ENCODE measurements at regions not wholly inside any gene's neighbourhood (a gene's known extent, or its start where the extent isn't known, plus 50 kb on each side); places are given as distances from the start of the nearest gene placed in this dataset.

DNA sequence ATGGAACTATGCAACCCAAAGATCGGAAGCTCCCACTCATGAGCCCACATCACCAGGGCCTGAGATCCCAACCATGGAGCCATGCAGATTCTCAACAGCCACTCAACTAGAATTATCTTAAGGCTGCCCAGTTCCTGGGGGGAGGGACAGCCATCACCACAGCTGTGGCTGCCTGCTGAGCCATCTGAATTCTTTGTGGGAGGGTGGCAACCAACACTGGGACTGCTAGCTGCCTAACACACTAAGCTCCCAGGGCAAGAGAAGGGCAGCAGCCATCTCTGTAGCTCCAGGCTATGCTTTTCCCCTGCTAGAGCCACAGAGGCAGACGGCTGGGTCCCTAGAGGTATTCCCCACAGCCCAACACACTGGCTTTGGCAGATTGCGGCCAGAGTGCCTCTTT lies 251.3 kb upstream of the GRAMD2B start:
- Histone ChIP-seq H3K4me1 (no peaks in the 10 kb centered on the region), H3K4me3 (no peak overlapping the region), H3K27ac (no peak overlapping the region), H3K9me3 (peaks cover 7% of the 10 kb centered on the region), H3K36me3 (no peaks in the 10 kb centered on the region), H3K27me3 (no peaks in the 10 kb centered on the region)
- 100% methylated on average over 3 of the region's 3 CpGs for WGBS
- TF ChIP-seq POLR2AphosphoS5 (IDR thresholded peaks at IDR 0.05) (no peak), EP300 (IDR thresholded peaks at IDR 0.05) (no peak), POLR2A (IDR thresholded peaks at IDR 0.05) (no peak)
- TF ChIP-seq, protein P1, sequence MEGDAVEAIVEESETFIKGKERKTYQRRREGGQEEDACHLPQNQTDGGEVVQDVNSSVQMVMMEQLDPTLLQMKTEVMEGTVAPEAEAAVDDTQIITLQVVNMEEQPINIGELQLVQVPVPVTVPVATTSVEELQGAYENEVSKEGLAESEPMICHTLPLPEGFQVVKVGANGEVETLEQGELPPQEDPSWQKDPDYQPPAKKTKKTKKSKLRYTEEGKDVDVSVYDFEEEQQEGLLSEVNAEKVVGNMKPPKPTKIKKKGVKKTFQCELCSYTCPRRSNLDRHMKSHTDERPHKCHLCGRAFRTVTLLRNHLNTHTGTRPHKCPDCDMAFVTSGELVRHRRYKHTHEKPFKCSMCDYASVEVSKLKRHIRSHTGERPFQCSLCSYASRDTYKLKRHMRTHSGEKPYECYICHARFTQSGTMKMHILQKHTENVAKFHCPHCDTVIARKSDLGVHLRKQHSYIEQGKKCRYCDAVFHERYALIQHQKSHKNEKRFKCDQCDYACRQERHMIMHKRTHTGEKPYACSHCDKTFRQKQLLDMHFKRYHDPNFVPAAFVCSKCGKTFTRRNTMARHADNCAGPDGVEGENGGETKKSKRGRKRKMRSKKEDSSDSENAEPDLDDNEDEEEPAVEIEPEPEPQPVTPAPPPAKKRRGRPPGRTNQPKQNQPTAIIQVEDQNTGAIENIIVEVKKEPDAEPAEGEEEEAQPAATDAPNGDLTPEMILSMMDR (IDR thresholded peaks at IDR 0.05), result no peak
- DNase-seq (ENCODE audit: low spot score in 2 of 2), result no peak

DNA sequence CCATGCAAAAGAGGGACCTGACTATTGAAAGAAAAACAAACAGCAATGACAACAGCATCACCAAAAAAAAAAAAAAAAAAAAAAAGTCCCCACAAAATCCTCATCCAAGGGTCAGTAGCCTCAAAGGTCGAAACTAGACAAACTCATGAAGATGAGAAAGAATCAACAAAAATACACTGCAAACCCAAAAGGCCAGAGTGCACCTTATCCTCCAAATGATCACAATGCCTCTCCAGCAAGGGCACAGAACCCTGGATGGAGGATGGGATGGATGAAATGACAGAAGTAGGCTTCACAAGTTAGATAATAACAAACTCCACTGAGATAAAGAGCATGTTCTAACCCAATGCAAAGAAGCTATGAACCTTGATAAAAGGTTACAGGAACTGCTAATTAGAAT lies 250.4 kb upstream of the GRAMD2B start:
- Histone ChIP-seq H3K27ac (no peak overlapping the region), H3K4me1 (no peaks in the 10 kb centered on the region), H3K4me3 (no peak overlapping the region), H3K36me3 (no peaks in the 10 kb centered on the region), H3K27me3 (no peaks in the 10 kb centered on the region), H3K9me3 (peaks cover 4% of the 10 kb centered on the region)
- WGBS, result 94% methylated on average over 1 of the region's 1 CpG
- no peak for TF ChIP-seq EP300 (IDR thresholded peaks at IDR 0.05)
- TF ChIP-seq, protein P1 (IDR thresholded peaks at IDR 0.05), result no peak
- TF ChIP-seq POLR2AphosphoS5 (IDR thresholded peaks at IDR 0.05), result no peak
- TF ChIP-seq POLR2A (IDR thresholded peaks at IDR 0.05), result no peak
- DNase-seq (ENCODE audit: low spot score in 2 of 2), result no peak

GRCh38 chr5:126178521-126178920 lies 244.7 kb upstream of the GRAMD2B start:
- Histone ChIP-seq H3K9me3 (no peaks in the 10 kb centered on the region), H3K4me3 (no peak overlapping the region), H3K36me3 (no peaks in the 10 kb centered on the region), H3K27ac (no peak overlapping the region), H3K4me1 (no peaks in the 10 kb centered on the region), H3K27me3 (no peaks in the 10 kb centered on the region)
- DNase-seq (ENCODE audit: low spot score in 2 of 2), result no peak
- TF ChIP-seq POLR2A (IDR thresholded peaks at IDR 0.05), result no peak
- TF ChIP-seq POLR2AphosphoS5 (IDR thresholded peaks at IDR 0.05), result no peak

GRCh38 chr5:126182971-126183695 lies 240.1 kb upstream of the GRAMD2B start:
- Histone ChIP-seq H3K4me3 (no peak overlapping the region), H3K9me3 (no peaks in the 10 kb centered on the region), H3K36me3 (no peaks in the 10 kb centered on the region), H3K27me3 (no peaks in the 10 kb centered on the region), H3K4me1 (no peaks in the 10 kb centered on the region), H3K27ac (no peak overlapping the region)
- WGBS, result 46% methylated on average over 5 of the region's 5 CpGs
- no peak for DNase-seq (ENCODE audit: low spot score in 2 of 2)
- TF ChIP-seq POLR2A (IDR thresholded peaks at IDR 0.05) (no peak), EP300 (IDR thresholded peaks at IDR 0.05) (no peak), POLR2AphosphoS5 (IDR thresholded peaks at IDR 0.05) (no peak)
- TF ChIP-seq, protein P1 (IDR thresholded peaks at IDR 0.05), result no peak

DNA sequence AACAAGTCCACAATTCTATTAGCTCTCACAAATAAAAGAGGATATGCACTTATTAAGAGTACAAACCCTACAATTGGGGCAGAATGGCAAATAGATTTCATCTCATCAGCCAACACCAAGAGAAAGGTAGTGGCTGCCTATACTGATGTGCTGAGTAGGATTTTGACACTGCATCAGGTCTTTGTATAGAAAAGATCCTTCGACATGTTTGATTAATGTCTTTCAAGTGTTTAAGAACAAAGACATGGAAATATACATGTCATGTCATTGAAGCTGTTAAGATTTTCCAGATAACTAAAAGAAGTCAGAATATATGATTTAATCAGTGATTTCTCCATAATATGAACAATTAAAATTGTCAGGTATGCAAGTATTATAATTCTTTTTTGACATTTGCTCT lies 238.7 kb upstream of the GRAMD2B start:
- Histone ChIP-seq H3K4me1 (no peaks in the 10 kb centered on the region), H3K9me3 (no peaks in the 10 kb centered on the region), H3K4me3 (no peak overlapping the region), H3K27me3 (no peaks in the 10 kb centered on the region), H3K27ac (no peak overlapping the region), H3K36me3 (no peaks in the 10 kb centered on the region)
- no peak for DNase-seq (ENCODE audit: low spot score in 2 of 2)
- TF ChIP-seq, protein P1 (IDR thresholded peaks at IDR 0.05), result no peak
- no peak for TF ChIP-seq EP300 (IDR thresholded peaks at IDR 0.05)
- no peak for TF ChIP-seq POLR2A (IDR thresholded peaks at IDR 0.05)
- TF ChIP-seq POLR2AphosphoS5 (IDR thresholded peaks at IDR 0.05), result no peak
- WGBS, result 80% methylated on average over 1 of the region's 1 CpG

GRCh38 chr5:126186210-126186609 lies 237.0 kb upstream of the GRAMD2B start:
- Histone ChIP-seq H3K4me1 (no peaks in the 10 kb centered on the region), H3K36me3 (no peaks in the 10 kb centered on the region), H3K27me3 (no peaks in the 10 kb centered on the region), H3K27ac (no peak overlapping the region), H3K9me3 (no peaks in the 10 kb centered on the region), H3K4me3 (no peak overlapping the region)
- TF ChIP-seq POLR2AphosphoS5 (IDR thresholded peaks at IDR 0.05), result no peak
- no peak for TF ChIP-seq EP300 (IDR thresholded peaks at IDR 0.05)
- TF ChIP-seq POLR2A (IDR thresholded peaks at IDR 0.05), result no peak
- TF ChIP-seq, protein P1 (IDR thresholded peaks at IDR 0.05), result no peak
- WGBS, result 64% methylated on average over 1 of the region's 1 CpG
- DNase-seq (ENCODE audit: low spot score in 2 of 2), result no peak

Data from suprapubic skin (tissue), 4 donors.